ENCODE measurements at regions not wholly inside any gene's neighbourhood (a gene's known extent, or its start where the extent isn't known, plus 50 kb on each side); places are given as distances from the start of the nearest gene placed in this dataset.

DNA sequence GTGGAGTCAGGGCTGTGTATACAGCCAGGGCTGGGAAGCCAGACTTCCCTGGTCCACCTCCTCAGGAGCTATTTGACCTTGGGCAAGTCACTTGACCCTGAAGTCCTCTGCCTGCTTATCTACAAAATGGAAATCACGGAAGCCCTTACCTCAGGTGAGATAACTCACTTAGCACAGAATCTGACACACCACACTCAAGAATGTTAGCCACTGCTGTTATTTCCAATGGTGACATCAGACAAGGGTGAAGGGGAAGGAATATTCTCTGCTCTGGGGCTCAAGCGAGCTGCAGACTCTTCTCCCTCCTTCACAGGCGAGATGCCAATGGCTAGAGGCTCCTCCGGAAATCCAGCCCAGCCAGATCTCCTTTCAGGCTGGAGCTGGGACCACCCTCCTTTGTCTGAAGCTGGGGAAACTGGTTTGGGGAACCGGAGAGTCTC, 189.6 kb downstream of the HAUS1 start:
- TF ChIP-seq, protein P1, sequence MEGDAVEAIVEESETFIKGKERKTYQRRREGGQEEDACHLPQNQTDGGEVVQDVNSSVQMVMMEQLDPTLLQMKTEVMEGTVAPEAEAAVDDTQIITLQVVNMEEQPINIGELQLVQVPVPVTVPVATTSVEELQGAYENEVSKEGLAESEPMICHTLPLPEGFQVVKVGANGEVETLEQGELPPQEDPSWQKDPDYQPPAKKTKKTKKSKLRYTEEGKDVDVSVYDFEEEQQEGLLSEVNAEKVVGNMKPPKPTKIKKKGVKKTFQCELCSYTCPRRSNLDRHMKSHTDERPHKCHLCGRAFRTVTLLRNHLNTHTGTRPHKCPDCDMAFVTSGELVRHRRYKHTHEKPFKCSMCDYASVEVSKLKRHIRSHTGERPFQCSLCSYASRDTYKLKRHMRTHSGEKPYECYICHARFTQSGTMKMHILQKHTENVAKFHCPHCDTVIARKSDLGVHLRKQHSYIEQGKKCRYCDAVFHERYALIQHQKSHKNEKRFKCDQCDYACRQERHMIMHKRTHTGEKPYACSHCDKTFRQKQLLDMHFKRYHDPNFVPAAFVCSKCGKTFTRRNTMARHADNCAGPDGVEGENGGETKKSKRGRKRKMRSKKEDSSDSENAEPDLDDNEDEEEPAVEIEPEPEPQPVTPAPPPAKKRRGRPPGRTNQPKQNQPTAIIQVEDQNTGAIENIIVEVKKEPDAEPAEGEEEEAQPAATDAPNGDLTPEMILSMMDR (IDR thresholded peaks at IDR 0.05; ENCODE audit: borderline replicate concordance, insufficient read depth, low read depth, low read length), result no peak
- H3K4me3 ChIP-seq (ENCODE audit: low read depth, low read length), result no peak overlapping the region

DNA sequence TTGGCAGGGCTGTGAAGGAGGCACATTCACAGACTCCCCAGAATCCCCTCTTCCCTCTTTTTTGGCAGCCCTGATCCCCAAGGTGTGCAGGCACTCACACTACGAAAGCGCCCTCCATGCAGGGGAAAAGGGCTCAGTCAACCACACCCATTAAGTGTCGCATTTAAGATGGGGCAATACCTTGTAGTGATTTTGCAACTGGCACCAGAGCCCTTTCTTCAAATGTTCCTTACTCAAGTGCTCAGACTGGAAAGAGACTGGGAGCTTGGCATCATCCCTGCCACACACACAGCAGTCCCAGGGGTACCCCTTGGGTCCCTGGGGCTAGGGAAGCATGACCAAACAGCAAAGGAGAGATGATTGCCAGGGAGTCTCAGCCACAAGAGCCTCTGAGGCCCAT, 190.1 kb downstream of the HAUS1 start:
- TF ChIP-seq, protein P1 (IDR thresholded peaks at IDR 0.05; ENCODE audit: borderline replicate concordance, insufficient read depth, low read depth, low read length), result no peak
- H3K4me3 ChIP-seq (ENCODE audit: low read depth, low read length), result no peak overlapping the region

DNA sequence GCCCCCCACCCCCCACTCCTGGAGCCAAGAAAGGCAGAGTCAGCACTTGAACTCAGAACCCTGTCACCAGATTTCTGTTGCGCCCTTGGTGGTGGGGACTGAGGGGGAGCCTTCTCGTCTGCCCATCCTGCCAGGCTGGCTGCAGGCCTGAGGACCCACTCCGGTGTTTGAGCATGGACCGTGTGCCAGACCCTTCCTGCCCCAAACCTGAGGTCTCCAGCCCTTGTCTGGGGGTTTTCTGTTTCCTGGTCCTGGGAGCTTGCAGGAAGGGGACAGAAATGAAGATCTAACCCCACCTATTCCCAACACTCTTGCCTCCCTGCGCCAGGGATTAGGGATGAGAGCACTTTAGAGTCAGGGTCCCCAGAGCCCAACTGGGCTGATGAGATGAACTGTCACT, 190.6 kb downstream of the HAUS1 start:
- TF ChIP-seq, protein P1 (IDR thresholded peaks at IDR 0.05; ENCODE audit: borderline replicate concordance, insufficient read depth, low read depth, low read length), result no peak
- H3K4me3 ChIP-seq (ENCODE audit: low read depth, low read length), result no peak overlapping the region

DNA sequence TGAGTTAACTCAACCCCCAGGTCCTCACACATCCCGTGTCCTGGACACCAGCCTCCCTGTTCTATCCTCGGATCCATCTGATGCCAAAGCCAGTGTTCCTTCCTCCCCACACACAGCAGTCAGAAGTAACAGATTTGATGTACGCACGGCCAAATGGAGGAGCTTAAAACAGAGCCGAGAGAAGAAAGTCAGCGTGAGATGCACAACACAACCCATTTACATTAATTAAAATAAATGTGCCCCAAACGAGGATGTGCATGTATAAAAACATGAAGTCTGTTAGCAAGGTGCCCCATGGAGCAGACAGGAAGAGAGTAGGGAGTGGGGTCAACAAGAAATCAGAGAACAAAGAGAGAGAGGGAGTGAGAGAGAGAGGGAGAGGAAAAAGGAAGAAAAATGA, 191.2 kb downstream of the HAUS1 start:
- TF ChIP-seq, protein P1 (IDR thresholded peaks at IDR 0.05; ENCODE audit: borderline replicate concordance, insufficient read depth, low read depth, low read length), result no peak
- H3K4me3 ChIP-seq (ENCODE audit: low read depth, low read length), result no peak overlapping the region

DNA sequence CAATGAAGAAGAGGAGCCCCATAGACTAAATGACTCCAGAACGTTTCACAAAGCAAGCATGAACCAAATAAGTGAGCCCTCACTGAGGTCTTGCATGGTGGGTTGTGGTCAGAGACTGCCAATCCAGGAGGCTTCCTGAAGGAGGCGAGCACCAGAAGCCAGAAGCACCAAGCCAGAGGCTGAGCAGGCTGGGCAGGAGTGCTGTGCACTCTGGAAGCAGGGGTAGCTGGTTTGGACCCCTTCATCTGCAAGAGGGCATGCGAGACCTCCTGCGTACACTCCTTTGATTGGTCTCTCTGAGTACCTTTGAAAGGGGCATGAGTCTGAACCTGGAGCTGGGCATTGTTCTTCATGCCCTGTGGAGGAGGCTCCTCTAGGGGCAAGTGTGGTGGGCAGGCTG, 192.5 kb downstream of the HAUS1 start:
- TF ChIP-seq, protein P1 (IDR thresholded peaks at IDR 0.05; ENCODE audit: borderline replicate concordance, insufficient read depth, low read depth, low read length), result no peak
- no peak overlapping the region for H3K4me3 ChIP-seq (ENCODE audit: low read depth, low read length)

DNA sequence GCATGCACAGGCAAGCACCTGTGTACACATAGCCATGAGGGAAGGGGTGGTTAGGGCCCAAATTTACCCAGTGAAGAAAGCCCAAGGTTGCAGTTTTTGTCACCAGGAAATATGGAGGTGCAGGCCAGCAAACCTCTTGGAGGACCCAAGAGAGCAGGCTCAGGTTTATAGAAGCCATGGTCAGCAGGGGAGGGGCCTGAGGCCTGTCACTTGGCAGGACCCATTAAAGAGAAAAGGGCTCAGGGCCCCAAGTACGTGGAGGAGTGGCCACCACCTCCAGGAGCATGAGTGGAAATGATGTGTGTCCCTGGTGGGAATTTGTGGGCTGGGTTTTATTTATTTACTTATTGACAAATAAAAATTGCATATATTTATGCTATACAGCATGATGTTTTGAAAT, 192.9 kb downstream of the HAUS1 start:
- TF ChIP-seq, protein P1 (IDR thresholded peaks at IDR 0.05; ENCODE audit: borderline replicate concordance, insufficient read depth, low read depth, low read length), result no peak
- no peak overlapping the region for H3K4me3 ChIP-seq (ENCODE audit: low read depth, low read length)

DNA sequence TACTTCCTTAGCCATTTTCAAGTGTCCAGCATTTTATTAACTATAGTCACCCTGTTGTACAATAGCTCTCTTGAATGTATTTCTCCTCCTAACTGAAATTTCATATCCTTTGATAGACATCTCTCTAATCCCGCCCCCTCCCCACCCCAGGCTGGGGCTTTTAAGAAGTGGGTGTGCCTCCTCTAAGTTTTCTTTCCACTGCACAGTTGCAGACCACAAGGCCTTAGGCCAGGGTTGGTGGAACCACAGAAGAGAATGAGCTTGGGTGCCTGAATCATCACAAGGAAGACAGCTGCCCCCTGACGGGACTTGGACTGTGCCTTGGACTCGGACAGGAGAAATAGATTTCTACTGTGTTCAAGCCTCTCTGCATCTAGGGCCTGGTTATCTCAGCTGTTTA, 193.4 kb downstream of the HAUS1 start:
- TF ChIP-seq, protein P1 (IDR thresholded peaks at IDR 0.05; ENCODE audit: borderline replicate concordance, insufficient read depth, low read depth, low read length), result no peak
- H3K4me3 ChIP-seq (ENCODE audit: low read depth, low read length), result no peak overlapping the region

Data from GM12875 (cell line).